CD4-positive, alpha-beta T cell (primary cell): ENCODE measurements at regions not wholly inside any gene's neighbourhood (a gene's known extent, or its start where the extent isn't known, plus 50 kb on each side); places are given as distances from the start of the nearest gene placed in this dataset.

ENCODE experiments used
- ATAC-seq: fragments of 200-7000 bp; cut with Tn5 transposase; one replicate; pipeline ENCODE4 v1.10.0; 2022; ENCODE audit warnings: mild to moderate bottlenecking; ENCODE audit not compliant: poor library complexity
- CTCF ChIA-PET: fragments of 350-600 bp; sonication (Branson Sonifier 250); formaldehyde crosslinking; loops from one replicate; lab custom pipeline; 2021; ENCODE audit warnings: antibody characterized with exemption, inconsistent platforms; lab: Charles Lee
- POLR2A ChIA-PET: fragments of 350-600 bp; sonication (Branson Sonifier 250); formaldehyde crosslinking; loops from one replicate; lab custom pipeline; 2021; ENCODE audit warnings: antibody characterized with exemption, inconsistent platforms; lab: Charles Lee
- DNase-seq, 14 experiments: peaks; one replicate each; pipeline ENCODE4 v3.0.0-alpha.2; 2013 to 2020; ENCODE audit warnings: mixed read lengths in 2 of 14
- H3K27ac ChIP-seq, 2 donors: one replicate each; pipeline versions ENCODE4 v1.5.1 to v1.7.0; 2013; ENCODE audit warnings: low read length in 2 of 2, low read depth in 1 of 2, mild to moderate bottlenecking in 1 of 2
- H3K27me3 ChIP-seq, 2 experiments: 1 replicate in 1 of 2; 2 replicates in 1 of 2; pipeline versions ENCODE4 v1.6.1 to v1.7.0; 2013; ENCODE audit warnings: low read length in 2 of 2, control low read depth in 1 of 2, mild to moderate bottlenecking in 1 of 2, moderate library complexity in 1 of 2; ENCODE audit not compliant: insufficient read depth in 2 of 2, control insufficient read depth in 1 of 2
- H3K36me3 ChIP-seq: one replicate; pipeline ENCODE4 v1.6.1; 2013; ENCODE audit warnings: low read length, control low read depth; ENCODE audit not compliant: insufficient read depth
- H3K4me1 ChIP-seq: one replicate; pipeline ENCODE4 v1.6.1; 2013; ENCODE audit warnings: low read length, control low read depth; ENCODE audit not compliant: insufficient read depth
- H3K4me3 ChIP-seq: one replicate; pipeline ENCODE4 v1.5.1; 2013; ENCODE audit warnings: mild to moderate bottlenecking, low read length, moderate library complexity
- H3K9me3 ChIP-seq, 2 experiments: 1 replicate in 1 of 2; 2 replicates in 1 of 2; pipeline versions ENCODE4 v1.6.1 to v1.7.0; 2013; ENCODE audit warnings: low read length in 2 of 2, mild to moderate bottlenecking in 2 of 2, control low read depth in 1 of 2, moderate library complexity in 1 of 2; ENCODE audit not compliant: control insufficient read depth in 1 of 2, insufficient read depth in 1 of 2
- H3K27ac Mint-ChIP-seq: one replicate; pipeline ENCODE4 v1.8.0; 2020; ENCODE audit warnings: mixed read lengths
- H3K27me3 Mint-ChIP-seq: one replicate; pipeline ENCODE4 v1.8.0; 2021; ENCODE audit warnings: mixed read lengths
- H3K36me3 Mint-ChIP-seq: one replicate; pipeline ENCODE4 v1.8.0; 2021; ENCODE audit warnings: low read depth, mixed read lengths
- H3K4me1 Mint-ChIP-seq: one replicate; pipeline ENCODE4 v1.8.0; 2021; ENCODE audit warnings: low read depth, mixed read lengths
- H3K4me3 Mint-ChIP-seq: one replicate; pipeline ENCODE4 v1.8.0; 2020; ENCODE audit warnings: mild to moderate bottlenecking, mixed read lengths
- H3K9me3 Mint-ChIP-seq: one replicate; pipeline ENCODE4 v1.8.0; 2020; ENCODE audit warnings: mixed read lengths
- CTCF ChIP-seq: fragments of 200-600 bp; IDR thresholded peaks from one replicate; pipeline ENCODE4 v1.8.0; 2022; ENCODE audit warnings: antibody characterized with exemption, mild to moderate bottlenecking
- intact Hi-C, 2 experiments: fragments of 100-400 bp; cut with DNase I in 1 of 2; cut with micrococcal nuclease in 1 of 2; formaldehyde crosslinking; loops; one replicate each; pipeline versions ENCODE4 v1.15.1 to v1.9.0; 2023 to 2025; cut with DNase I, micrococcal nuclease

DNA sequence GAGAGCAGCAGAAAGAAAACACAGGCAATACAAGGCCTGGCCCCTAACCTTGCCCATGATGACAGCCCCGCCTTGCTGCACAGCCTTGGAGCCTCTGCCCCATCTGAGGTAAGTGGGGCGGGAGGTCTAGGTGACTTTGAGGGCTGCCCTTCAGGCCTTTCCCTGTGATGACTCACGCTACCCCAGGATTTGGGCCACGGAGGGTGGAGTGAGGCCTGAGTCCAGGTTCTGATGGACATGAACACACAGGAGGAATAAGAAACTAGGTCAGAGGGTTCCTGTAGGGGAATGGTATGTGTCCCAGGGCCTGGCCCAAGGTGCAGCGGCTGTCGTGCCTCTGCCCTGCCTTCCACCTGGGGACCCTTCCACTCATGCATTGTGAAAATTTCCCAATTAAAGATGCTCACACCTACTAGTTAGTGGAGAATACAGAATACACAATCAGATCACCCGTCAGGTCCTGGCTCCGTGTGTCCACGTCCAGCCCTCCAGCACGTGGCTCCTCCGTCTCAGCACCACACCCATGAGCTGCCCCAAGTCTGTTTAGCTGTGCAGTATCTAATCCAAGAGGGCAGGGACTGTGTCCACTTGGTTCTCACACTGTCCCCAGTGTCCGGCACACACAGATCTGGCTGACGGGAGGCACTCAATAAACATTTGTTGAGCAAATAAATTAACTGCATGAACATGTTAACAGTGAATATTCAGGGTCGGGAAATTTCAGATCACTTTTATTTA is 111.0 kb downstream of the CHST1 start:
- no peak for DNase-seq
- intact Hi-C loops: no loop called here

GRCh38 chr11:45553383-45553936 is 112.0 kb downstream of the CHST1 start:
- POLR2A ChIA-PET: no interaction called here
- no peak overlapping the region for H3K27ac Mint-ChIP-seq
- Histone ChIP-seq H3K9me3 (peaks cover 0 to 3% of the 10 kb centered on the region in 2 experiments), H3K4me1 (no peaks in the 10 kb centered on the region), H3K27me3 (no peaks in the 10 kb centered on the region), H3K4me3 (no peak overlapping the region), H3K27ac (no peak overlapping the region), H3K36me3 (no peaks in the 10 kb centered on the region)
- no peaks in the 10 kb centered on the region for H3K4me1 Mint-ChIP-seq
- H3K27me3 Mint-ChIP-seq: peaks cover 20% of the 10 kb centered on the region
- no peaks in the 10 kb centered on the region for H3K9me3 Mint-ChIP-seq
- no peaks in the 10 kb centered on the region for H3K36me3 Mint-ChIP-seq
- ATAC-seq (no peak), DNase-seq (no peak)
- CTCF ChIA-PET: no interaction called here
- H3K4me3 Mint-ChIP-seq: no peak overlapping the region
- intact Hi-C loops: no loop called here
- TF ChIP-seq CTCF: no peak

More for the DNA sequence above, 111.0 kb downstream of the CHST1 start:
- Mint-ChIP-seq H3K27me3 (peaks cover 23% of the 10 kb centered on the region), H3K9me3 (no peaks in the 10 kb centered on the region), H3K36me3 (no peaks in the 10 kb centered on the region), H3K27ac (no peak overlapping the region), H3K4me1 (no peaks in the 10 kb centered on the region), H3K4me3 (no peak overlapping the region)
- H3K36me3 ChIP-seq: no peaks in the 10 kb centered on the region
- H3K4me3 ChIP-seq: no peak overlapping the region
- peaks cover 0 to 7% of the 10 kb centered on the region in 2 experiments for H3K9me3 ChIP-seq
- H3K27me3 ChIP-seq: no peaks in the 10 kb centered on the region
- no peaks in the 10 kb centered on the region for H3K4me1 ChIP-seq
- ChIA-PET POLR2A (no interaction called here), CTCF (no interaction called here)
- TF ChIP-seq CTCF: no peak
- no peak for ATAC-seq
- H3K27ac ChIP-seq: no peak overlapping the region

DNA sequence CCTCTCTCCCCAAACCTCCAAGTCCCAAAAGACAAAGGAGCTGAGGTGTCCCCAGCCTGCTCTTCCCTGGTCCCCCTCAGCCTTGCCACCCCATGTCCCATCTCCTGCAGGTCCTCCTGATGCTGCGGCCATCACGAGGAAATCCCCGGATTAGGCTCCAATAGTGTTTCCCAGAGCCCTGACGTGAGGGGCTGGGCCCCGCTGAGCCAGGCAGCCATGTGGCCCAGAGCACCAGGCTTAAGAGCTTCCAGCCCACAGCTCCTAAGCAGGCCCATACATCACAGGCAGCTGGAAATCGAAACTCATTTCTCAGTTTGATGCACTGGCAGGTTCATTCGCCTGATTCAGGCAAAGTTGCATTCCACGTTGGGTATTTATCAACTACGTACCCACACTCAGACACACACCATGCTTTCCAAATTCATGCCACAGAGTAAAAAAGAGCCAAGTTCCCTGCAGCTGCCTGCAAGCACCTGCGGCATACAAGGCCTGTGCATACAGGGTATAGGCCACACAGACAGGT is 114.2 kb downstream of the CHST1 start:
- Histone ChIP-seq H3K9me3 (peaks cover 0 to under 1% of the 10 kb centered on the region in 2 experiments), H3K27ac (no peak overlapping the region), H3K27me3 (no peaks in the 10 kb centered on the region), H3K4me1 (no peaks in the 10 kb centered on the region), H3K4me3 (no peak overlapping the region), H3K36me3 (no peaks in the 10 kb centered on the region)
- Mint-ChIP-seq H3K36me3 (no peaks in the 10 kb centered on the region), H3K27me3 (peaks cover 7% of the 10 kb centered on the region), H3K4me3 (no peak overlapping the region), H3K9me3 (no peaks in the 10 kb centered on the region), H3K27ac (no peak overlapping the region), H3K4me1 (no peaks in the 10 kb centered on the region)
- POLR2A ChIA-PET: no interaction called here
- ATAC-seq: no peak
- intact Hi-C loops: no loop called here
- no peak for DNase-seq
- TF ChIP-seq CTCF: no peak
- CTCF ChIA-PET: no interaction called here
